ENCODE measurements at regions not wholly inside any gene's neighbourhood (a gene's known extent, or its start where the extent isn't known, plus 50 kb on each side); places are given as distances from the start of the nearest gene placed in this dataset.

- DNase-seq (ENCODE audit: low read depth, low spot score): no peak
Observed at GRCh38 chr14:100673807-100674154, 52.9 kb upstream of the DLK1 start.

DNA sequence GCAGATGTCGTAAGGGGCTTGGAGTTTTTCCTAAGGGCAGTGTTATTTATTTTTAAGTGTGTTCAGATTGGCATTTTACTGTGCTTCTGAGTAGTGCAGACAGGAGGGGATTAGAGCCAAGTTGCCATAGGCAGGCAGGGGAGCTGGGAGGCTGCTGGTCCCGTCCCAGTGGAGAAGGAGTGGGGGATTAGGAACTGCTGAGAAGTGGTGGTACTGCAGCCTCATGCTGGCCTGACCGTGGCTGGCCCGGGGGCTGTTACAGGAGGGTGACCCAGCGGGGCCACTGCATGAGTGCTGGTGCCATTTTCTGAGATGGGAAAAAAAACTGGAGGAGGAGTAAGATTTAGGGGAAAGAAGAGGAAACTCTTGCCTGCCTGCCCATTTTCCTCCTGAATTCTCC is 52.3 kb upstream of the DLK1 start:
- DNase-seq (ENCODE audit: low read depth, low spot score): no peak

DNA sequence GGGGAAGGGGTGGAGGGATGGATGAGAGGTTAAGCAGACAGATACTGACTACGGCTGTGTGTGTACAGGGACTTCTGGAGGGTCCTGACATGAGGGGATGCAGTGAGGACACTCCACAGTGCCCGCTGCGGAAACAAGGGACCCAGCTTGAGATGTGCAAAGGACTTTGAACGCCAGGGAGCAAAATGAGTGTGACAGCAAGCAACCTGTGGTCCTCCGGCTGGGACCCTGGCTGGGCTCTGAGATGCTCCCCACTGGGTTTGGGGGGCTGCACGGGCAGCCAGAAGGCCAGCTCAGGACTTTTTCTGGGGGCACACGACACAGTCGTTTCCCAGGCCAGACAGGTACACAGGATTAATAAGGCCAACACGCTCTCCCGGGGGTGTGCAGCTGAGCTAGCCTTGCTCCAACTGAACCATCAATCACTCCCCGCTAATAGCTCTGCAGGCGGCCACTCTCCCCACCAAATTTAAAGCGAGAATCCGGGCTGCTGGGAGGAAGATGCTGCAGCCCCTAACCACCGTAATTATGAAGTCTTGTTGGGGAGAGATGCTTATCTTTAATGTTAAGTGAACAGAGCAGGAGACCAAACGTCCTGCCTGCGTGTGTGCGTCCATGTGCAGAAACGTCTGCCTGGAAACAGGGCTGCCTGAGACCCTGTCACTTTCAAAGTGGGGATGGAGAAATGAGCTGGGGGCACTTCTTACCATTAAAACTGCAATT is 51.6 kb upstream of the DLK1 start:
- DNase-seq (ENCODE audit: low read depth, low spot score): no peak

GRCh38 chr14:100675699-100676684 is 50.7 kb upstream of the DLK1 start:
- no peak for DNase-seq (ENCODE audit: low read depth, low spot score)
